ENCODE measurements at regions not wholly inside any gene's neighbourhood (a gene's known extent, or its start where the extent isn't known, plus 50 kb on each side); places are given as distances from the start of the nearest gene placed in this dataset.

DNA sequence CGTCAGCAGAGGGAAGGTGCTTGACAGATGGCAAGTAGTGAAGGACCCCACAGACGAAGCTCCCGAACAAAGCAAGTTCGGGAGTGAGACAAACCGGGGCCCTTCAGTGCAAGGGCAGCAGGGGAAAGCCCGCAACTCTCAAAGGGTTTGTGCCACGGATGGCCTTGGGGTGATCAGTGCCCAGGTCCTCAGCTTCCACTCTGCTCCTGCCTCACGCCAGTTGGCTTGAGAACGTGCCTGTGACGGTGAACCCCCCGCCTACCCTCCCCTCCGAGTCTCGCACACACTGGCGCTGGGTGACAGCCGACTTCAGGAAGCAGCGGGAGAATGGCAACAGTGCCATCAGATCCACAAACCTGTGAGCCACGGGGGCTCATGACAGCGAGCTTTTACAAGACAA is 56.8 kb upstream of the SALL3 start:
- DNase-seq (ENCODE audit: low spot score in 2 of 2), result no peak
- intact Hi-C loops (cut with DNase I; ENCODE audit: low total_unique reads), result no loop called here
- TF ChIP-seq, protein P1, sequence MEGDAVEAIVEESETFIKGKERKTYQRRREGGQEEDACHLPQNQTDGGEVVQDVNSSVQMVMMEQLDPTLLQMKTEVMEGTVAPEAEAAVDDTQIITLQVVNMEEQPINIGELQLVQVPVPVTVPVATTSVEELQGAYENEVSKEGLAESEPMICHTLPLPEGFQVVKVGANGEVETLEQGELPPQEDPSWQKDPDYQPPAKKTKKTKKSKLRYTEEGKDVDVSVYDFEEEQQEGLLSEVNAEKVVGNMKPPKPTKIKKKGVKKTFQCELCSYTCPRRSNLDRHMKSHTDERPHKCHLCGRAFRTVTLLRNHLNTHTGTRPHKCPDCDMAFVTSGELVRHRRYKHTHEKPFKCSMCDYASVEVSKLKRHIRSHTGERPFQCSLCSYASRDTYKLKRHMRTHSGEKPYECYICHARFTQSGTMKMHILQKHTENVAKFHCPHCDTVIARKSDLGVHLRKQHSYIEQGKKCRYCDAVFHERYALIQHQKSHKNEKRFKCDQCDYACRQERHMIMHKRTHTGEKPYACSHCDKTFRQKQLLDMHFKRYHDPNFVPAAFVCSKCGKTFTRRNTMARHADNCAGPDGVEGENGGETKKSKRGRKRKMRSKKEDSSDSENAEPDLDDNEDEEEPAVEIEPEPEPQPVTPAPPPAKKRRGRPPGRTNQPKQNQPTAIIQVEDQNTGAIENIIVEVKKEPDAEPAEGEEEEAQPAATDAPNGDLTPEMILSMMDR (IDR thresholded peaks at IDR 0.05), result no peak
- no peak for TF ChIP-seq POLR2AphosphoS5 (IDR thresholded peaks at IDR 0.05)
- no peak for TF ChIP-seq POLR2A (IDR thresholded peaks at IDR 0.05)

DNA sequence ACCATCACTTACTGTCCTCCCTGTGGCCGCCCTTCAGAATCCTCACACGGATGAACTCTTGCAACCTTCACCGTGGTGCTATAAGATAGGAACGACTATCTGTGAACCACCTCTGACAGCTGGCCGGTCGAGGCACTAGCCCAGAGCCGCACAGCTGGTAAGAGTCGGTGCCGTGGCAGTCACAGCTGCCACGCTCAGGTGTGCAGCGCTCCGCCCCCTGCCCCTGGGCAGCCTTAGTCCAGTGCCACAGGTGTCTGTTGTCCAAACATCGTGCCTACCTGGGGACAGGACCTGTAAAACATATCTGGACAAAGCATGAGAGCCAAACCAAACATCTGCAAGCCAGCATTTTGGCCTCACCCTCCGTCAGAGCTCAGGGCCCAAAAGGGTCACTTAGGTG is 55.3 kb upstream of the SALL3 start:
- no peaks in the 10 kb centered on the region for H3K4me1 ChIP-seq
- no peak for DNase-seq (ENCODE audit: low spot score in 2 of 2)
- H3K27ac ChIP-seq, result no peak overlapping the region
- H3K27me3 ChIP-seq, result no peaks in the 10 kb centered on the region
- intact Hi-C loops (cut with DNase I; ENCODE audit: low total_unique reads), result no loop called here
- TF ChIP-seq POLR2A (IDR thresholded peaks at IDR 0.05) (no peak), POLR2AphosphoS5 (IDR thresholded peaks at IDR 0.05) (no peak)
- TF ChIP-seq, protein P1 (IDR thresholded peaks at IDR 0.05), result no peak
- H3K36me3 ChIP-seq, result no peaks in the 10 kb centered on the region
- peaks cover 10% of the 10 kb centered on the region in 2 donors for H3K9me3 ChIP-seq
- no peak overlapping the region for H3K4me3 ChIP-seq

More for the DNA sequence above, 56.8 kb upstream of the SALL3 start:
- Histone ChIP-seq H3K9me3 (peaks cover 10% of the 10 kb centered on the region in 2 donors), H3K27me3 (no peaks in the 10 kb centered on the region), H3K36me3 (no peaks in the 10 kb centered on the region), H3K4me1 (no peaks in the 10 kb centered on the region), H3K4me3 (no peak overlapping the region), H3K27ac (no peak overlapping the region)

DNA sequence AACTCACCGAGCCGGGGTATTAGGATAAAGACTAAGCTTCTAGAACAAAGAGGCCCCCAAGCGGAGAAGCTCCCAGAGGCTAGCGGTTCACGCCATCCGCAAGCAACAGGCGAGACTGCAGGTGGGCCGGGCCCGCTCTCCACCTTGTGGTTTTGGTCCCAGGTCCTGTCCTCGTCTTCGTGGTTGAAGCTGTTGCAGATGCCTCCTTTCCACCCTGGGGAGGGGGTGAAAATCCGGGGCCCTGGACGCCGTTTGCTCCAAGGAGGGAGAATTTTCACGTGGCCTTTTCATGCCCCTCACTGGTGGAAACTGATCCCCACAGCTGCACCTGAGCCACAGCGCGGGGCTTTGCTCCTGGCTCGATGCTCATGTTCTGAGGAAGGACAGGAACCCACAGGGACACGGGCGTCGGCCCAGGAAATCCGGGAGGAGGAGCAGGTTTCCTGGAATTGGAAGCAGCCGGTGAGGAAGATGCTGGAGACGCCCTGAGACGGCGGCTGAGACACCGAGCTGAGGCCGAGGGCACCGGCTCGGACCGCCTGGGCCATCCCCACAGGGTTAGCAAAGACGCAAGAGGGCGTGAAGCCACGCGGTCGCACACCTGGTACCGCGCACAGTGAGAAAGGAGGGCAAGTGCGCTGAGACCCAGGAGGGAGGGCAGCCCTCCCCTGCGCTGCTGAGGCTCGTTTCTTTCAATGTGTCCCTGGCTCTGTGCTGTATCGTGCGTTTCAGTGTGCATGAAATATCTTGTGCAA is 54.7 kb upstream of the SALL3 start:
- intact Hi-C loops (cut with DNase I; ENCODE audit: low total_unique reads), result no loop called here

DNA sequence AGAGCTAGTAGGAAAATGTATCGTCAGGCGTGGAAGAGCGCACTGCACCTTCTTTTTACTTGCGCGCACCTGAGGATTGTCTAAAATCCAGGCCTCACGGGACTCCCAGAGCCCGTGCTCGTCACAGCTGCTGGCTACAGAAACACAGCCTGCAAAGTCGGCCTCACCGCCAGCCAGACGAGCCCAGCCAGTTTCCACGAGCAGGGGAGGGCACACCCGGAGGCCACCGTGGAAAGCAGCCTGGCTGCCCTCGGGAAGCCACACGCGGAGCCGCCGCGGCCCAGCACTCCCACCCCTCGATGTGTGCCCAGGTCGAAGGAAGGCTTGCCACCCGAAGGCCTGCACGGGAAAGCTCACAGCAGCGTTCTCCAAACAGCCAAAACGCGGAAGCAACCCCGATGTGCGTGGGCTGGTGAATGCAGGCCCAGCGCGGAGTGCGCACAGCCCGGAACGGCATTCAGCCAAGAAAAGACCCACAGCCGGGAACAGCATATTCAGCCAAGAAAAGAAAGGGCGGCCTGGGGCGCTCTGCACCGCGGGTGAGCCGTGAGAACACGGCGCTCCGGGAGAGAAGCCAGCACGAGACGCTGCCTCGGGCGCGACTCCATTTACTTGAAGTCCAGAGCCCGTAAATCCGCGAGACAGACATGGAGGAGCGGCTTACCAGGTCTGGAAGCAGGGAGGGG is 53.9 kb upstream of the SALL3 start:
- DNase-seq (ENCODE audit: low spot score in 2 of 2), result no peak
- no peaks in the 10 kb centered on the region for H3K36me3 ChIP-seq
- TF ChIP-seq POLR2AphosphoS5 (IDR thresholded peaks at IDR 0.05) (no peak), POLR2A (IDR thresholded peaks at IDR 0.05) (no peak)
- TF ChIP-seq, protein P1 (IDR thresholded peaks at IDR 0.05), result no peak
- H3K27me3 ChIP-seq, result peaks cover 0 to 6% of the 10 kb centered on the region in 2 donors
- H3K27ac ChIP-seq, result no peak overlapping the region
- no peak overlapping the region for H3K4me3 ChIP-seq
- intact Hi-C loops (cut with DNase I; ENCODE audit: low total_unique reads), result no loop called here
- H3K4me1 ChIP-seq, result no peaks in the 10 kb centered on the region
- peaks cover 10% of the 10 kb centered on the region in 2 donors for H3K9me3 ChIP-seq

More for the DNA sequence above, 54.7 kb upstream of the SALL3 start:
- no peak for DNase-seq (ENCODE audit: low spot score in 2 of 2)
- Histone ChIP-seq H3K27ac (no peak overlapping the region), H3K9me3 (peaks cover 10% of the 10 kb centered on the region in 2 donors), H3K4me3 (no peak overlapping the region), H3K36me3 (no peaks in the 10 kb centered on the region), H3K4me1 (no peaks in the 10 kb centered on the region), H3K27me3 (no peaks in the 10 kb centered on the region)
- TF ChIP-seq POLR2AphosphoS5 (IDR thresholded peaks at IDR 0.05) (no peak), POLR2A (IDR thresholded peaks at IDR 0.05) (no peak)
- TF ChIP-seq, protein P1 (IDR thresholded peaks at IDR 0.05), result no peak

DNA sequence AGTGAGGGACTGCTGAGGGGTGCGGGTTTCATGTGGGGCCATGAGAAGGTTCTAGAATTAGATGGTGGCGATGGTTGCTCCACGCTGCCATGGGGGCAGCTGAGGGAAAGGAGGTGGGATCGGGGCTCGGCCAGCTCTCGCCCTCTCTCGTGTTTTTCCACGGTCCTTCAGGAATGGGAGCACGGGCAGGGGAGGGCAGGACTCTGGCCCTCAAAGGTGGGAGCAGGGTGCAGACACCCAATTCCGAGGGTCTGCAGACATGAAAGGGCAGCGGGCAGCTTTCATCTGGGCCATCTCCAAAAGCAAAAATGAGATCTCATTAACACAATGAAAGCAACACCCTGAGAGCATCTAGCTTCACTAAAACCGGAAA is 53.4 kb upstream of the SALL3 start:
- DNase-seq (ENCODE audit: low spot score in 2 of 2), result no peak
- peaks cover 0 to 11% of the 10 kb centered on the region in 2 donors for H3K27me3 ChIP-seq
- peaks cover 10% of the 10 kb centered on the region in 2 donors for H3K9me3 ChIP-seq
- intact Hi-C loops (cut with DNase I; ENCODE audit: low total_unique reads), result no loop called here
- no peak overlapping the region for H3K27ac ChIP-seq
- no peak overlapping the region for H3K4me3 ChIP-seq
- H3K36me3 ChIP-seq, result no peaks in the 10 kb centered on the region
- no peaks in the 10 kb centered on the region for H3K4me1 ChIP-seq
- no peak for TF ChIP-seq POLR2A (IDR thresholded peaks at IDR 0.05)
- TF ChIP-seq, protein P1 (IDR thresholded peaks at IDR 0.05), result no peak
- no peak for TF ChIP-seq POLR2AphosphoS5 (IDR thresholded peaks at IDR 0.05)
